Spleen (tissue), 7 donors: ENCODE measurements at regions not wholly inside any gene's neighbourhood (a gene's known extent, or its start where the extent isn't known, plus 50 kb on each side); places are given as distances from the start of the nearest gene placed in this dataset.

ENCODE experiments used
- CTCF ChIP-seq, 11 experiments: fragments of 200-600 bp in 7 of 11; fragments of 450-650 bp in 4 of 11; sonication (generic) in 4 of 11; IDR thresholded peaks in 8 of 11; conservative IDR thresholded peaks in 3 of 11; 1 replicate in 7 of 11; 2 replicates in 4 of 11; pipeline versions ENCODE4 v1.4.0 to v1.8.0; 2016 to 2021; ENCODE audit warnings: antibody characterized with exemption in 11 of 11, inconsistent platforms in 4 of 11, mild to moderate bottlenecking in 1 of 11
- POLR2A ChIP-seq, 3 donors: fragments of 450-650 bp; IDR thresholded peaks; one replicate each; pipeline ENCODE4 v1.5.1; 2017; ENCODE audit warnings: antibody characterized with exemption in 3 of 3, mild to moderate bottlenecking in 1 of 3
- POLR2AphosphoS5 ChIP-seq, 3 donors: sonication (generic); formaldehyde crosslinking; IDR thresholded peaks; one replicate each; pipeline ENCODE4 v1.5.1; 2017; ENCODE audit warnings: antibody characterized with exemption in 3 of 3
- donor health status: DM: no; HTN: no; CAD: no; lungs with moderate emphysema.
- donor health status: DM: no; HTN: no; CAD: no.
- donor health status: DM: no; HTN: no; CAD: no.

- TF ChIP-seq CTCF (IDR thresholded peaks at IDR 0.05 in 8 of 11, conservative IDR thresholded peaks at IDR 0.05 in 3 of 11) (no peak), POLR2AphosphoS5 (IDR thresholded peaks at IDR 0.05) (no peak), POLR2A (IDR thresholded peaks at IDR 0.05) (no peak)
These were observed 156.1 kb upstream of the CYRIA start for GRCh38 chr2:16821692-16822091.
